NCI-H146 treated with DMSO at 0.1 percent for 48 hours (cell line): ENCODE measurements at regions not wholly inside any gene's neighbourhood (a gene's known extent, or its start where the extent isn't known, plus 50 kb on each side); places are given as distances from the start of the nearest gene placed in this dataset.
"Not testable (repeated sequence)": the region's sequence is repeated elsewhere in the genome, so short reads cannot be mapped to it uniquely, and the experiment has no call there.

Source experiments
- DNase-seq: peaks from one replicate; lab custom pipeline; 2025; ENCODE audit not compliant: unreplicated experiment; lab: John Stamatoyannopoulos, UW

GRCh38 chr3:144873066-144873465 lies 901.4 kb downstream of the DIPK2A start:
- DNase-seq: no peak

DNA sequence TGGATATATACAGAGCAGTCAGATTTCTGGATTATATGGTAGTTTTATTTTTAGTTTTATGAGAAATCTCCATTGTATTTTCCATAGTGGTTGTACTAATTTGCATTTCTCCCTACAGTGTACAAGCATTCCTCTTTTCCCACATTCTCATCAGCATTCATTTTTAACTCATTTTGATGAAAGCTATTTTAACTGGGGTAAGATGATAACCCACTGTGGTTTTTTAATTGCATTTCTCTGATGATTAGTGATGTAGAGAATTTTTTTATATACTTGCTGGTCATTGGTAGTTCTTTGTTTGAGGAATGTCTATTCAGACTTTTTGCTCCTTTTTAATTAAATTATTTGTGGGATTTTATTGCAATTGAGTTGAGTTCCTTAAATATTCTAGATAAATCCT lies 903.6 kb downstream of the DIPK2A start:
- no peak for DNase-seq

GRCh38 chr3:144877356-144877755 lies 905.7 kb downstream of the DIPK2A start:
- DNase-seq: no peak

DNA sequence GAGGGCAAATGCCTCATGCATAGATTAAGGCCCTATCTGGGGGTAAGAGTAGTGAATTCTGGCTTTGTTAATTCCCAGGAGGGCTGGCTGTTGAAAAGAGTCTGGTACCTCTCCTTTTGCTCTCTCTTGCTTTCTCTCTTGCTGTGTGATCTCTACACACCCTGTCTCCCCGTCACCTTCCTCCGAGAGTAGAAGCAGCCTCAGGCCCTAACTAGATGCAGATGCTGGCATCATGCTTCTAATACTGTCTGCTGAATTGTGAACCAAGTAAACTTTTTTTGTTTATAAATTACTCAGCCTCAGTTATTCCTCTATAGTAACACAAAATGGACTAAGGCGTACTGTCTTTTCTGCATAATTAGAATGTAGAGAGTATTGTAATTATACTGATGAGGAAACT lies 908.1 kb downstream of the DIPK2A start:
- no peak for DNase-seq

- no peak for DNase-seq
Observed at GRCh38 chr3:144893980-144894379, 922.4 kb downstream of the DIPK2A start.

DNA sequence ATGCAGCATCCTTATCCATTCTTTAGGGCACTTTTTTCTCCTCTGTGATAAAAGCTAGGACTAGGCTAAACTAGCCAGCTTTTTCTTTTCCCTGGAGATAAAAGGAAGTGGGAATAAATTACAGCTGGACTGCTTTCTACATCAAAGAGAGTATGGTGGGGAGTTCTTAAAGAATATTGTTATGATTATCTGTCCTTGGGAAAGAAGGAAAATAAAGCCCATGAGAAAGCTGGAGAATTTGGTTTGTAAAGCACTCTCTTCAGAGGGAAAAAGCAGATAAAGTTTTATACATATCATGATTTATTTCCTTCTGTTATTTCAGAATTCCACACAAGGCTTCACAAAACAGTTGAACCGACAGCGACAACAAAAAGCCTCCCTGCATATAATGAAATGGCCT lies 923.0 kb downstream of the DIPK2A start:
- no peak for DNase-seq

GRCh38 chr3:144900366-144900765 lies 928.7 kb downstream of the DIPK2A start:
- DNase-seq: no peak

DNA sequence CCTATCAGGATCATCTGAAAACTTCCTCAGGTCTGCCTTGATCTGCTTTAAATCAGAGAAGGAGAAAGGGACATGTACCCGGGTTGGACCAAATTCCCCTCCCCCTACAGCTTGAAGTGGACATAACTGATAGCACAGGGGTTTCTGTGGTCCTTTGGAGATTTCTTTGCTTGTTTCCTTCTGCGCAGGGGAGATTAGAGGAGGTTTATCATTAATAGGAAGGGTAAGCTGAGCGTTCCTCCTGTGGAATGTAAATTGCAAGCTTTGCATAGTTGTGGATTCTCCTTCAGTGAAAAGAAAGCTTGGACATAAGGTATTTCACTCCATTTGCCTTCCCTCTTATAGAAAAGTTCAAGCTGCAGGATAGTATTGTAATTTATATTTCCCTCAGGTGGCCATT lies 936.0 kb downstream of the DIPK2A start:
- DNase-seq: not testable (repeated sequence)

DNA sequence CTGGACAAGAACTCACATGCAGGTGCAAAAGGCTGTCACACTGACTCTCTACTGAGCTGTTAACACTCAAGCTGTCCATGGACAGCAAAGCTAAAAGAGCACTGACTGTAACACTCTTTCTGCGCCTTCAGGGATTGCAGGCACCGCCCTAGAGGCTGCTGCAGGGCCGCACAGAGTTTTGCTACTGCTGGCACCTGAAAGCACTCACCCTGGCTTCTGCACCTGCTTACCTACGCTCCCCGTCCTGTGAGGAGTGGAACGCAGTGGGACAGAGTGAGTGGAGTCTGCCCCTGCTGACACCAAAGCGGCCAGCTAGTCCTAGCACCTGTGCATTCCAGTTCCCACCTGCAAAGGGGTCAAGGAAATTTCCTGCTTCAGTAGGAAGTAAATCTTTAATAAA lies 941.3 kb downstream of the DIPK2A start:
- no peak for DNase-seq

- DNase-seq: no peak
Observed at GRCh38 chr3:144915202-144915601, 943.6 kb downstream of the DIPK2A start.

DNA sequence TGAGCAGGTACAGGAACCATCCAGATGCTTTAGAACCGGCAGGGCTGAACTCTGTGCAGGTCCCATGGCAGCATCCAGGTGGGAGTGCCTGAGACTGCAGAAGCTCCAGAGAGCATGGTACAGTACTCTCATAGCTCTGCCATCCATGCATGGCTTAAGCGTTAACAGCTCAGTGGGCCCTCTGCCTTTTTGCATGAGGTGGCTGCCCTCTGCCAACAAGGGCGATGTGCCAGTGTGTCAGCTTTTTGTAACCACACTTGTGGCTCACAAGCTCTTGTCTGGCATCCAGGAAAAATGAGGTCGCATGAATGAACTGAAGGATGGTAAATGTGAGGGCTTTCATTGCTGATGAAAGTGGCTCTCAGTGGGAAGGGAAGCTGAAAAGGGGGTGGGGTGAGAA lies 950.1 kb downstream of the DIPK2A start:
- DNase-seq: no peak

DNA sequence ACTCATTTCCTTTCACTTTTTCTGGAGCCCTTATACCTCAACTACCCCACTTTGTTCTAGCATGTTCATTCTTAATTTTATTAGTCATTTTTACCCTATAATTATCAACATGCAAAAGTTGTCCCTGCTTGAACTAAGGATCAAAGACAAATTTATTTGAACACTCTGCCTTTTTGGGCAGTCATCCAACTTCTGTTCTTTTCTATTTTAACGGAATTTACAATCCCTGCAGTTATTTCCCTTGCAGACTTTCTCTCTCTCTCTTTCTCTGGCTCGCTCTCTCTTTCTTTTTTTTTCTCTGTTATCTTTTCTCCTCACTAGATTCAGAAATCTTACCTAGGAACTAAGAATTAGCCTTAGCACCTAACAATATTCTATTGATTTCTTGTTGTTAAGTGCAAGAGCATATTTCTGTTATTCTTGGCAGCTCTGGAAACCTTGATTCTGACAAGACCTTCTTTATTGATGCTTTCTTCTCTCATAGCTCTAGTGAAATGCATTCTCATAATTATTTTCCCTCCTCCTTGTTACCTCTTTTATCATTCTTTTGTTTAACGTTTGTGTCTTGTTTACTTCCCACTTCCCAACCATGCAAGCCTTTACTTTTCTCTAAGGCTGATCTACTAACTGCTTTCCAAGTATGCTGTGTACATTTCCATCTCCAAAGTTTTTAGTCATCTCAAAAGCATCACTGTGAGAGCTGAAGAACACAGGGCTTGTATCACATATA lies 951.6 kb downstream of the DIPK2A start:
- no peak for DNase-seq

DNA sequence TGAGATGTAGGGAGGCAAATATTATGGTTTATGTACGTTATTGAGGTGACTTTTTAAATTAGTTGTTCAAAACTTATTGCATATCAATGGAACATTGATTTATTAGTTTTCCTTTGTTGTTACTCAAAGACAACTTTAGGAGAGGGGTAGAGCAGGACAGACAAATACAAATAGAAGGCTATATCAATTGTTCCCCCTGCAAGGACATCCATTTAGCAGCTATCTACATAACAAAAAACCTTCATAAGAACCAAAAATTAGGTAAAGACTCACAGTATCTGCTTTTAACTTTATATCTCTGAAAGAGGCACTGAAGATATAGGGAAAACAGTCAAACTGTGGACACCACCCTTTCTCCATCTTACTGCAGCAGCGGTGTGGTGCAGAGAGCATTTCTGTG lies 958.8 kb downstream of the DIPK2A start:
- no peak for DNase-seq

DNA sequence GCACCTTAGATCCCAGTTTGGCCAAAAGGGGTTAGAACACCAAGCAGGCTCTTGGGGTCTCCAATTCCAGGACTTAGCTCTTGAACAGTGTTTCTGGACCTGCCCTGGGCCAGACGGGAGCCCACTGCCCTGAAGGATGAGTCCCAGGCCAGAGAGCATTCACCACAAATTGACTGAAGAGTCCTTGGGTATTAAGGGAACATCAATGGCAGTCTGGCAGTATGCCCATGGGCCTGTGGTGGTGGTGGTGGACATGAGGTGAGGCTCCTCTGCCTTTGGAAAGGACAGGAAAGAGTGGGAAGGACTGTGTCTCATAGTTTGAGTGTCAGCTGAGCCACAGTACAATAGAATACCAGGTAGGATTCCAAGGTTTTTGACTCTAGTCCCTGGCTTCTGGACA lies 960.0 kb downstream of the DIPK2A start:
- DNase-seq: no peak

DNA sequence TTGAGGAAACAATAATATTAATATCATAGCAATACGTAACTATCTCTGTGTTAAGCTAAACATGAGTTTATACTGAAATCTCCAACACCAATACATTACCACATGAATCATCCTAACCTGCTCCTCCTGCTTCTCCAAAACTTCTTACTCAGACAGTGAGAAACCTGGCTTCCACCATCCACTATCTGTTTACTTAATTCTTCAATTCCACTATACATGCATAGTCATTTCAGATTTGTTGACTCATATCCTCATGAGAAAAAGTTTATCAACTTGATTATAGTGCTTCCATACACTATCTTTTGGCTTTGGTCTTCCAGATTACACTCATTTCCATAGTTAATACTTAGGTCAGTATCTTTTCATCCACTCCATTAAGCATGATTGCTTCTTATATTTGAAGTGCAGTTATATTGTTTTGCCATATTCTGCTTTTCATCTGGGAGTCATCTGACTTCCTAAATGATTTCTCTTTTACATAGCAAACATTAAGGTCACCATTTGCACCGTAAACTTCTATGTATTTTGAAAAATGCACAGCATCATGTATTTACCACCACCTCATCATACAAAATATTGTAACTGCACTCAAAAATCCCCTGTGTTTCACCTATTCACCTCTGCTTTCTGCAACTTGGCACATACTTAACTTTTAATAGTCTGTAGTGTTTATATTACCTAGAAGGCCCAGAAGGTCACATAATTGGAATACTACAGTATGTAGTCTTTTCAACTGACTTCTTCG lies 970.6 kb downstream of the DIPK2A start:
- DNase-seq: no peak

DNA sequence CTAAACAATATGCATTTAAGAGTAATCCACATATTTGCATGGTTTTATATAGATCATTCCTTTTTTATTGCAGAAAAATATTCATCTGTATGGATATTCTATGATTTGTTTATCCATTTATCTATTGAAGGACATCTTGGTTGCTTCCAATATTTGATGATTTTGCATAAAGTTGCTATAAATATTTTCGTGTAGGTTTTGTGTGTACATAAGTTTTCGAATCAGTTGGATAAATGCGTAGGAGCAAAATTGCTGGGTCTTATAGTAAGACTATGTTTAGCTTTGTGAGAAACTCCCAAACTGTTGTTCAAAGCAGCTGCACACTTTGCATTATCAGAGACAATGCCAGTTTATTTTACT lies 971.2 kb downstream of the DIPK2A start:
- no peak for DNase-seq

GRCh38 chr3:144947895-144948294 lies 976.3 kb downstream of the DIPK2A start:
- DNase-seq: no peak

GRCh38 chr3:144948711-144949110 lies 977.1 kb downstream of the DIPK2A start:
- DNase-seq: no peak

DNA sequence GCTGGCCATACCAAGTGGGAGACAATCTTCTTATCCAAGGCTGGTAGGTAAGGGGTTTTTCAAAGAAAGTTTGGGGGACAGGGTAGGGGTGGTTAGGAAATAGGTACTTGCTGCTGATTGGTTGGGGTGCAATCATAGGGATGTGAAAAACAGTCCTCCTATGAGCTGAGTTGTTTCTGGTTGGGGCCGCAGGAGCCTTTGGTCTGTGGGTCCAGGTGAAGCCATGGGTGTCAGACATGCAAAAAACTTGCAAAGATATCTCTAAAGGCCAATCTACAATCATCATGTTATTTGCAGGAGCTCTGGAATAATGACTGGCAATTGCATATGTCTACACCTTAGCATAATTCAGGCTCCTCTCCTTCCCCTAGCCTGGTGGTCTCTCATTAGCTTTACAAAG lies 982.3 kb downstream of the DIPK2A start:
- no peak for DNase-seq

DNA sequence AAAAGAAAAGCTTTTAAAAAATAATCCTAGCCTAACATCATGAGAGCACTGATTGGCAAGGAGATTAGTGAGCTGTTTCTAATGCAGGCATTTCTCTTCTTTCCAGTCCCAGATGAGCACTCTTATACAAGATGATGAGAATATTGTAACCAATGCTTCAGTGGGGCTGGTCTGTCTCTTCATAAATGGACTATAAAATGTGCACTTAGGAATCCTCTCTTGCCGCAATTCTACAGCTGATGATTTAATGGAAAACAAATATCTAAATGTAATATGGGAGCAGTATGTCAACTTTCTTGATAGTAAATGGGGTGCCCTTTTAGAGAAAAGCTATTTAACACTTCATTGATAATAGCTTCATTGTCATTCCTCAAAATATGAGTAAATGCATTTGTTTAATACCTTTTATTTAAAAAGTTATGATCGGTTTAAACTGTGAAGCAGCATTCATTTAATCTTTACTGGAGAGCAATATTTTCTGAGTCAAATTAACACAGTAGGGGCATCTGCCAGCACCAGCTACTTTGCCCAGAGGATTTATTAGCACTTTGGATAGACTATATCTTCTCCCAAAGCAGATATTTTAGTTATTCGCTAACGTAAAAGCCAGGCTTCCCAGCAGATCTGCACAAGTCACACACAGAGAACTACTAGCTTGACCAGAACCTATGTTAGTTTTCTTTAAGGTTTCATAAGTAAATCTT lies 985.9 kb downstream of the DIPK2A start:
- no peak for DNase-seq

DNA sequence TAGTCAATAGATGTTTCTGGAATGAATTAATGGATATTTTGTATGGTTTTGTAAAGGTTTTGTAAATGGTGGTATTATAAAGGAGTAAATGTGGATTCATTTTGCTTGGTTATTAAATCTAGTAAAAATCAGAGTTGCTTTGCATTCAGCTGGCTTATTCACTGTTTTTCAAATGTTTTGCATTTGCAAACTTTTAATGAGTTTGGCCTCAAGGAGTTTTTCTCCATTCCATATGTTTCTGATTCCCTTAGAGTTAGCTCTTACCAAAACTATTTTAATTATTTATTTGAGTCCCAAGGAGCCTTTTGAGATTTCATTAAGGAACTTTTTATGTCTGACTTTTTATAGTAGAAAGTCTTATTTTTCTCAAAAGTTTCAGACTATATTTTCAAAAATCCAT lies 992.2 kb downstream of the DIPK2A start:
- no peak for DNase-seq

GRCh38 chr3:144966560-144966959 lies 994.9 kb downstream of the DIPK2A start:
- DNase-seq: no peak
